Loucy (cell line): ENCODE measurements at regions not wholly inside any gene's neighbourhood (a gene's known extent, or its start where the extent isn't known, plus 50 kb on each side); places are given as distances from the start of the nearest gene placed in this dataset.

ENCODE experiments used
- H2AFZ ChIP-seq: fragments of 200-600 bp; sonication (generic); 2 replicates; pipeline ENCODE4 v1.6.0; 2016; ENCODE audit warnings: antibody characterized with exemption, mild to moderate bottlenecking, low read length, moderate library complexity
- H3F3A ChIP-seq: fragments of 200-600 bp; 2 replicates; pipeline ENCODE4 v1.6.0; 2016; ENCODE audit warnings: antibody characterized with exemption, low read depth, mild to moderate bottlenecking
- H3K27me3 ChIP-seq: fragments of 200-600 bp; sonication (generic); 2 replicates; pipeline ENCODE4 v1.6.1; 2014; ENCODE audit warnings: low read length, mild to moderate bottlenecking; ENCODE audit not compliant: insufficient read depth, poor library complexity, severe bottlenecking
- H3K36me3 ChIP-seq: fragments of 200-600 bp; sonication (generic); 2 replicates; pipeline ENCODE4 v1.6.1; 2016; ENCODE audit warnings: low read length; ENCODE audit not compliant: insufficient read depth
- H3K4me1 ChIP-seq: fragments of 200-600 bp; sonication (generic); 2 replicates; pipeline ENCODE4 v1.5.1; 2014; ENCODE audit warnings: low read length, mild to moderate bottlenecking; ENCODE audit not compliant: insufficient read depth, poor library complexity, severe bottlenecking
- H3K4me2 ChIP-seq: fragments of 200-600 bp; sonication (generic); 2 replicates; pipeline ENCODE4 v1.6.0; 2014; ENCODE audit warnings: antibody characterized with exemption, low read length, low read depth, mild to moderate bottlenecking; ENCODE audit not compliant: poor library complexity, severe bottlenecking
- H3K4me3 ChIP-seq: fragments of 200-600 bp; sonication (generic); 2 replicates; pipeline ENCODE4 v1.5.1; 2014; ENCODE audit warnings: low read length, mild to moderate bottlenecking, mixed read lengths; ENCODE audit not compliant: poor library complexity, severe bottlenecking
- H3K79me2 ChIP-seq: fragments of 200-600 bp; sonication (generic); 2 replicates; pipeline ENCODE4 v1.6.1; 2014; ENCODE audit warnings: low read length; ENCODE audit not compliant: insufficient read depth
- H3K9ac ChIP-seq: fragments of 200-600 bp; sonication (generic); 2 replicates; pipeline ENCODE4 v1.6.0; 2014; ENCODE audit warnings: mild to moderate bottlenecking, low read depth, low read length, moderate library complexity; ENCODE audit not compliant: poor library complexity, severe bottlenecking
- H3K9me2 ChIP-seq: fragments of 200-600 bp; sonication (generic); replicated peaks from 2 replicates; pipeline ENCODE4 v1.6.1; 2016; ENCODE audit warnings: low read depth, low read length, mixed read lengths
- H3K9me3 ChIP-seq: fragments of 200-600 bp; sonication (generic); 2 replicates; pipeline ENCODE4 v1.6.1; 2014; ENCODE audit warnings: mild to moderate bottlenecking, antibody characterized with exemption, low read length, low read depth; ENCODE audit not compliant: insufficient read depth
- H4K20me1 ChIP-seq: fragments of 200-600 bp; sonication (generic); 2 replicates; pipeline ENCODE4 v1.6.0; 2014; ENCODE audit warnings: antibody characterized with exemption, low read length, mild to moderate bottlenecking; ENCODE audit not compliant: insufficient read depth, poor library complexity, severe bottlenecking
- EZH2phosphoT487 ChIP-seq: fragments of 200-600 bp; IDR thresholded peaks from 2 replicates; pipeline ENCODE4 v1.6.1; 2018; ENCODE audit warnings: antibody characterized with exemption, mild to moderate bottlenecking, moderate library complexity, borderline replicate concordance
- TF ChIP-seq, protein P1 (sequence below): fragments of 200-600 bp; sonication (generic); conservative IDR thresholded peaks from 2 replicates; pipeline ENCODE4 v1.5.1; 2014; ENCODE audit warnings: mild to moderate bottlenecking, antibody characterized with exemption, low read length

DNA sequence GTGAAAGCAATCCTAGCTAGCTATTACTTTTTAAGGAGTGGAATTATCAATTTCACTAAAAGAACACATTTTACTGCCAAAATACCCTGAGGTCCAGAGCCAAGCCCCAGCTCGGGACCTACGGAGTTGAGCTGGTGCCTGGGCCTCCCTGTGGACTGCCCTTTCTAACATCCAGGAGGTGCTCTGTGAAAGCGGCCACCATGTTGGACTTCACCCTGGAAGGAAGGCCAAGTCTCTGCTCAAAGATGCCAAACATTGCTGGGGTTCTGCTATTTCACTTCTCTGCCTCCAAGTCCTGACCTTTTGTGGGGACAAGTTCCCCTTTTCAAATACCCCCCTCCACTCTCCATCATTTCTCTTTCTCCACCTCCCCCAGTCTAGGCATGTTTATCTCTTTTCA is 498.7 kb upstream of the RAB6C start:
- H3K36me3 ChIP-seq, result no peaks in the 10 kb centered on the region
- no peaks in the 10 kb centered on the region for H3F3A ChIP-seq
- no peak overlapping the region for H2AFZ ChIP-seq
- no peak overlapping the region for H3K9ac ChIP-seq
- H3K27me3 ChIP-seq, result no peaks in the 10 kb centered on the region
- no peaks in the 10 kb centered on the region for H3K4me1 ChIP-seq
- H3K79me2 ChIP-seq, result no peaks in the 10 kb centered on the region
- H3K9me2 ChIP-seq, result no peaks in the 10 kb centered on the region
- H3K4me3 ChIP-seq, result no peak overlapping the region
- no peaks in the 10 kb centered on the region for H4K20me1 ChIP-seq
- H3K9me3 ChIP-seq, result no peaks in the 10 kb centered on the region
- no peak overlapping the region for H3K4me2 ChIP-seq
- TF ChIP-seq, protein P1, sequence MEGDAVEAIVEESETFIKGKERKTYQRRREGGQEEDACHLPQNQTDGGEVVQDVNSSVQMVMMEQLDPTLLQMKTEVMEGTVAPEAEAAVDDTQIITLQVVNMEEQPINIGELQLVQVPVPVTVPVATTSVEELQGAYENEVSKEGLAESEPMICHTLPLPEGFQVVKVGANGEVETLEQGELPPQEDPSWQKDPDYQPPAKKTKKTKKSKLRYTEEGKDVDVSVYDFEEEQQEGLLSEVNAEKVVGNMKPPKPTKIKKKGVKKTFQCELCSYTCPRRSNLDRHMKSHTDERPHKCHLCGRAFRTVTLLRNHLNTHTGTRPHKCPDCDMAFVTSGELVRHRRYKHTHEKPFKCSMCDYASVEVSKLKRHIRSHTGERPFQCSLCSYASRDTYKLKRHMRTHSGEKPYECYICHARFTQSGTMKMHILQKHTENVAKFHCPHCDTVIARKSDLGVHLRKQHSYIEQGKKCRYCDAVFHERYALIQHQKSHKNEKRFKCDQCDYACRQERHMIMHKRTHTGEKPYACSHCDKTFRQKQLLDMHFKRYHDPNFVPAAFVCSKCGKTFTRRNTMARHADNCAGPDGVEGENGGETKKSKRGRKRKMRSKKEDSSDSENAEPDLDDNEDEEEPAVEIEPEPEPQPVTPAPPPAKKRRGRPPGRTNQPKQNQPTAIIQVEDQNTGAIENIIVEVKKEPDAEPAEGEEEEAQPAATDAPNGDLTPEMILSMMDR, result no peak
- no peak for TF ChIP-seq EZH2phosphoT487

DNA sequence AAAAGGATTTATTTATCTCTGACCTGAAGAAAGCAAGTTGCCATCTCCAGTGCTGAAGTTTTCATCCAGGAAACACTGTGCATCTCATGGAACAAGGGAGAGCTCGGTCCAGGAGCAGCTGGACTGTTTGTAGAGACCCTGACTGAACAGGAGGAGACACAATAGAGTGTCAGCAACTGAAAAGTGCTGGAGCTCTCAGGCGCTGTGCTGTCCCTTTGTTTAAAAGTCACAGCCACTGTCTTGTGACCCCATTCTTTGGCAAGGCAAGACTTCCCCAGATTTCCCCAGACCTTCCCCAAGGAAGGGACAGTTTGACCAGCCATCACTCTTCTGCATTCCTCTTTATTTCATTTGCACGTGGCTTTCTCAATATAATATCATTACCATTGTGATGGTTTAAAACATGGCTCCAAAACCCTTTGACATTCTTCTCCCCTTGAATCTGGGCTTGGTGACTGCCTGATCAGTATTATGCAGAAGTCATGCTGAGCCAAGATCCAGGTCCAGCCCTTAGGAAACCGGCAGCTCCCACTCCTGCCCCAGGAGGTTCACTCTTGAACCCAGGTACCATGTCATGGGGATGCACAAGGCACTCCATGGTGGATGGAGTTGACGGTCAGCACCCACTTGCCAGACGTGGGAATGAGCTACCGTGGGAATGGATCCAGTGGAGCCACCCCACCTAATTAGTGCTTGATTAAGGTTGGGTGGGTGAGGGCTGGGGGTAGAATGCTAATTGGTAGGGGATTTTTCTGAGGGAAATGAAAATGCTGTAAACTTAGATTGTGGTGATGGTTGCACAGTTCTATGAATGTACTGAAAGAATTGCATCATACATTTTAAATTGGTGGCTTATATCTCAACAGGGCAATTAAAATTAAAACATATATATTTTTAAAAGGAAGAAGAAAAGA is 497.9 kb upstream of the RAB6C start:
- H4K20me1 ChIP-seq, result no peaks in the 10 kb centered on the region
- no peaks in the 10 kb centered on the region for H3K79me2 ChIP-seq
- H3K4me3 ChIP-seq, result no peak overlapping the region
- no peaks in the 10 kb centered on the region for H3K4me1 ChIP-seq
- TF ChIP-seq, protein P1, result no peak
- no peak for TF ChIP-seq EZH2phosphoT487
- no peaks in the 10 kb centered on the region for H3K9me2 ChIP-seq
- H3K4me2 ChIP-seq, result no peak overlapping the region
- no peaks in the 10 kb centered on the region for H3F3A ChIP-seq
- no peak overlapping the region for H3K9ac ChIP-seq
- H3K27me3 ChIP-seq, result no peaks in the 10 kb centered on the region
- H3K36me3 ChIP-seq, result no peaks in the 10 kb centered on the region
- no peaks in the 10 kb centered on the region for H3K9me3 ChIP-seq
- H2AFZ ChIP-seq, result no peak overlapping the region

GRCh38 chr2:129482626-129483025 is 496.8 kb upstream of the RAB6C start:
- Histone ChIP-seq H4K20me1 (no peaks in the 10 kb centered on the region), H3K4me3 (no peak overlapping the region), H3K4me1 (no peaks in the 10 kb centered on the region), H3K36me3 (no peaks in the 10 kb centered on the region), H2AFZ (no peak overlapping the region), H3K9ac (no peak overlapping the region), H3K4me2 (no peak overlapping the region), H3K79me2 (no peaks in the 10 kb centered on the region), H3F3A (no peaks in the 10 kb centered on the region), H3K9me2 (no peaks in the 10 kb centered on the region), H3K27me3 (no peaks in the 10 kb centered on the region), H3K9me3 (no peaks in the 10 kb centered on the region)
- TF ChIP-seq, protein P1, result no peak
